RWPE1 (cell line): ENCODE measurements at regions not wholly inside any gene's neighbourhood (a gene's known extent, or its start where the extent isn't known, plus 50 kb on each side); places are given as distances from the start of the nearest gene placed in this dataset.

Source experiments
- CTCF ChIA-PET: fragments of 350-600 bp; sonication (Branson Sonifier 250); formaldehyde crosslinking; extraction: SDS; loops from one replicate; lab custom pipeline; 2021; lab: Yijun Ruan, JAX
- POLR2A ChIA-PET: fragments of 400-600 bp; formaldehyde crosslinking; extraction: SDS; loops from one replicate; lab custom pipeline; 2020; ENCODE audit warnings: antibody characterized with exemption; ENCODE audit not compliant: low non-redundant PET; lab: Yijun Ruan, JAX
- DNase-seq: peaks from one replicate; pipeline ENCODE4 v3.0.0; 2012; ENCODE audit warnings: low spot score
- H3K27ac ChIP-seq: fragments of 450-650 bp; 2 replicates; pipeline ENCODE4 v1.5.1; 2017
- CTCF ChIP-seq: fragments of 450-650 bp; conservative IDR thresholded peaks from 2 replicates; pipeline ENCODE4 v1.5.1; 2017; ENCODE audit warnings: low read depth, mild to moderate bottlenecking

- POLR2A ChIA-PET: no interaction called here
- TF ChIP-seq CTCF: no peak
- CTCF ChIA-PET: no interaction called here
- H3K27ac ChIP-seq: no peak overlapping the region
- no peak for DNase-seq
Observed at GRCh38 chr13:22111961-22112360, 441.1 kb downstream of the FGF9 start.

GRCh38 chr13:22112956-22113745 is 442.3 kb downstream of the FGF9 start:
- no peak for TF ChIP-seq CTCF
- H3K27ac ChIP-seq: no peak overlapping the region
- DNase-seq: no peak
- ChIA-PET CTCF (no interaction called here), POLR2A (no interaction called here)

GRCh38 chr13:22114630-22115311 is 443.9 kb downstream of the FGF9 start:
- no peak for DNase-seq
- CTCF ChIA-PET: interaction anchor here (0.7 to 1.2 kb wide), 2 partner anchors 84 to 170 kb away, joined by 3 read pairs; no protein-coding TSS in a partner anchor
- H3K27ac ChIP-seq: no peak overlapping the region
- POLR2A ChIA-PET: no interaction called here
- TF ChIP-seq CTCF: no peak

- ChIA-PET CTCF (no interaction called here), POLR2A (no interaction called here)
- no peak for DNase-seq
- H3K27ac ChIP-seq: no peak overlapping the region
- TF ChIP-seq CTCF: no peak
Observed at GRCh38 chr13:22118158-22118557, 447.3 kb downstream of the FGF9 start.

- no peak overlapping the region for H3K27ac ChIP-seq
- CTCF ChIA-PET: no interaction called here
- POLR2A ChIA-PET: no interaction called here
- no peak for DNase-seq
- TF ChIP-seq CTCF: no peak
Observed at GRCh38 chr13:22120646-22121045, 449.8 kb downstream of the FGF9 start.

- no peak for DNase-seq
- ChIA-PET CTCF (no interaction called here), POLR2A (no interaction called here)
- no peak for TF ChIP-seq CTCF
- no peak overlapping the region for H3K27ac ChIP-seq
Observed at GRCh38 chr13:22121146-22121739, 450.4 kb downstream of the FGF9 start.
